Lower lobe of right lung (tissue), 2 donors: ENCODE measurements at regions not wholly inside any gene's neighbourhood (a gene's known extent, or its start where the extent isn't known, plus 50 kb on each side); places are given as distances from the start of the nearest gene placed in this dataset.
A peak's percentile ranks its signal among the peaks of the same experiment; 100 is the strongest.

Source experiments
- ATAC-seq, 2 donors: fragments of 200-7000 bp; cut with Tn5 transposase; one replicate each; pipeline ENCODE4 v1.9.1; 2020 to 2022; ENCODE audit warnings: mild to moderate bottlenecking in 2 of 2, moderate library complexity in 2 of 2
- DNase-seq: peaks from one replicate; pipeline ENCODE4 v3.0.0-alpha.2; 2020
- H3K27ac ChIP-seq: fragments of 200-600 bp; one replicate; pipeline ENCODE4 v1.8.0; 2022
- H3K27me3 ChIP-seq: fragments of 200-600 bp; one replicate; pipeline ENCODE4 v1.8.0; 2022; ENCODE audit warnings: low read depth
- H3K36me3 ChIP-seq: fragments of 200-600 bp; one replicate; pipeline ENCODE4 v1.8.0; 2022; ENCODE audit warnings: mild to moderate bottlenecking
- H3K4me1 ChIP-seq: fragments of 200-600 bp; one replicate; pipeline ENCODE4 v1.8.0; 2022
- H3K4me3 ChIP-seq: fragments of 200-600 bp; one replicate; pipeline ENCODE4 v1.8.0; 2022; ENCODE audit warnings: mild to moderate bottlenecking
- H3K9me3 ChIP-seq: fragments of 200-600 bp; one replicate; pipeline ENCODE4 v1.8.0; 2022
- intact Hi-C: fragments of 100-400 bp; cut with DNase I; formaldehyde crosslinking; loops from one replicate; pipeline ENCODE4 v1.11.0; 2022
- TF ChIP-seq, protein P1 (sequence below): fragments of 200-600 bp; IDR thresholded peaks from one replicate; pipeline ENCODE4 v1.8.0; 2022; ENCODE audit warnings: antibody characterized with exemption, mild to moderate bottlenecking
- donor health status: DM: no; HTN: yes; CAD: no; lungs with severe emphysema.

DNA sequence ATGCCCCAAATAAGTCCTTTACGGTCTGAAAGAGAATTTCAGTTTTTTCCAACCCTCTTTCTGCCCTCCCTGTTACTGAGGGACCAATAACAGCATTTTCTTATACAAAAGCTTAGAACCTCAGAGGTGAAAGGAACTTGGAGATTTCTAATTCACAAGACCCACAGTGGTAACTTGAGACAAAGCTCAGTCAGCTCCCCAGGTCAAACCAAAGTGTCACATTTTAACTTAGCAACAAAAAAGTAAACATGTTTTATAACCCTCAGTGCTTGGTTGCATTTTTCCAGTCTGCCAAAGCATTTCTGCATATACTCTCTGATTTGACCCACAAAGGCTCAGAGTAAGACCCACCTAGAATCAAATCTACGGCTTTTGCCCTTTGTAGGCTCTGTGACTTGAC lies 415.2 kb downstream of the VRK1 start:
- TF ChIP-seq, protein P1, sequence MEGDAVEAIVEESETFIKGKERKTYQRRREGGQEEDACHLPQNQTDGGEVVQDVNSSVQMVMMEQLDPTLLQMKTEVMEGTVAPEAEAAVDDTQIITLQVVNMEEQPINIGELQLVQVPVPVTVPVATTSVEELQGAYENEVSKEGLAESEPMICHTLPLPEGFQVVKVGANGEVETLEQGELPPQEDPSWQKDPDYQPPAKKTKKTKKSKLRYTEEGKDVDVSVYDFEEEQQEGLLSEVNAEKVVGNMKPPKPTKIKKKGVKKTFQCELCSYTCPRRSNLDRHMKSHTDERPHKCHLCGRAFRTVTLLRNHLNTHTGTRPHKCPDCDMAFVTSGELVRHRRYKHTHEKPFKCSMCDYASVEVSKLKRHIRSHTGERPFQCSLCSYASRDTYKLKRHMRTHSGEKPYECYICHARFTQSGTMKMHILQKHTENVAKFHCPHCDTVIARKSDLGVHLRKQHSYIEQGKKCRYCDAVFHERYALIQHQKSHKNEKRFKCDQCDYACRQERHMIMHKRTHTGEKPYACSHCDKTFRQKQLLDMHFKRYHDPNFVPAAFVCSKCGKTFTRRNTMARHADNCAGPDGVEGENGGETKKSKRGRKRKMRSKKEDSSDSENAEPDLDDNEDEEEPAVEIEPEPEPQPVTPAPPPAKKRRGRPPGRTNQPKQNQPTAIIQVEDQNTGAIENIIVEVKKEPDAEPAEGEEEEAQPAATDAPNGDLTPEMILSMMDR, result no peak
- ATAC-seq, result no peak
- no peak for DNase-seq
- H3K36me3 ChIP-seq, result no peaks in the 10 kb centered on the region
- intact Hi-C loops, result no loop called here
- H3K27me3 ChIP-seq, result peaks cover 7% of the 10 kb centered on the region
- no peak overlapping the region for H3K4me3 ChIP-seq
- H3K27ac ChIP-seq, result no peak overlapping the region
- no peaks in the 10 kb centered on the region for H3K9me3 ChIP-seq
- no peaks in the 10 kb centered on the region for H3K4me1 ChIP-seq

DNA sequence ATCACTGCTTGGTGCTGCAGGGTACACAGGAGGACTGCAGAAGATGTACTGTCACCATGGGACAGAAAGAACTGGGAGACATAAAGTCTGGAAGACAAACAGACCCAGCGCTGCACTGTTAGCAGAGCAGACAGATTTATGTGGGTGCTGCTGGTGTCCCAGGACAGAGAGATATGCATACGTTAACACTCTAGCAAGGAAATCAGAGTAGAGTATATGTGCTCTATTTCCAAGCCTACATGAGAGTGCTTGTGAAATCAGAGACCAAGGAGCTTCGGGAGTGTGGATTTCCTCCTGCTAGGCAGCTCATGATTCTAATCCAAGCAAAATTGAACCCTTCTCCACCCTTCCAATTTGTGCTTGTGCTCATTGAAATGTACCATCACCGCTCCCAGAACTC lies 416.5 kb downstream of the VRK1 start:
- no peak overlapping the region for H3K27ac ChIP-seq
- H3K27me3 ChIP-seq, result peaks cover 14% of the 10 kb centered on the region
- TF ChIP-seq, protein P1, result no peak
- no peaks in the 10 kb centered on the region for H3K36me3 ChIP-seq
- no peak overlapping the region for H3K4me3 ChIP-seq
- DNase-seq, result no peak
- intact Hi-C loops, result no loop called here
- no peaks in the 10 kb centered on the region for H3K9me3 ChIP-seq
- H3K4me1 ChIP-seq, result peaks cover 4% of the 10 kb centered on the region
- no peak for ATAC-seq

DNA sequence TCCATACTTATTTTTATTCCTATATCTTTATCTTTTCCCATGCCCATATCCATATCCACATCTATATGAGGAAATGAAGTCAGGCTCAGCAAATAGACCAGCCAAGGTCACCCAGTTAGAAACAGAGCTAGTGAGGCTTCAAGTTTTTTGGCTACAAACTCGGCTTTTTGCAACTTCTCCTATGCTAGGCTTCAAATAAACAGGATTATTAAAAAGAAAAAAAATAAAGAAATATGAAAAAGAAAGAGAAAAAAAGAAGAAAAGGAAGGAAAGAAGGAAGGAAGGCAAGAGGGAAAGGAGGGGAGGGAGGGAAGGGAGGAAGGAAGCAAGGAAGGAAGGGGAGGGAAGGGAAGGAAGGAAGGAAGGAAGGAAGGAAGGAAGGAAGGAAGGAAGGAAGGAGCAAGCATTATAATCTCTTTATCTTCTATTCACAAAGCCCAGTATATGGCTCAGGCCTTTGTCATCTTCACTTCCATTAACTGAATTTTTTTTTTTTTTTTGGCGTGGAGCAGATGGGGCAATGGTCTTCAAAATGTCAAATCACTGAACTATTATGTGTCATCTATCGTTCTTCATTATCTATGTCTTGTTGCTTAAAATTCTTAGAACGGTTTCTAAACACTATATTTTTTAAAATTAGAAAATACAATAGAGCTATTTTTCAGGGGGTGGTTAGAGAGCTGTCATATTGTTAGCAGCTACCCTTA lies 418.2 kb downstream of the VRK1 start:
- H3K9me3 ChIP-seq, result no peaks in the 10 kb centered on the region
- DNase-seq, result no peak
- H3K4me1 ChIP-seq, result peaks cover 10% of the 10 kb centered on the region
- H3K4me3 ChIP-seq, result no peak overlapping the region
- H3K27me3 ChIP-seq, result peaks cover 30% of the 10 kb centered on the region
- TF ChIP-seq, protein P1, result no peak
- ATAC-seq, result no peak
- intact Hi-C loops, result no loop called here
- H3K36me3 ChIP-seq, result no peaks in the 10 kb centered on the region
- no peak overlapping the region for H3K27ac ChIP-seq

DNA sequence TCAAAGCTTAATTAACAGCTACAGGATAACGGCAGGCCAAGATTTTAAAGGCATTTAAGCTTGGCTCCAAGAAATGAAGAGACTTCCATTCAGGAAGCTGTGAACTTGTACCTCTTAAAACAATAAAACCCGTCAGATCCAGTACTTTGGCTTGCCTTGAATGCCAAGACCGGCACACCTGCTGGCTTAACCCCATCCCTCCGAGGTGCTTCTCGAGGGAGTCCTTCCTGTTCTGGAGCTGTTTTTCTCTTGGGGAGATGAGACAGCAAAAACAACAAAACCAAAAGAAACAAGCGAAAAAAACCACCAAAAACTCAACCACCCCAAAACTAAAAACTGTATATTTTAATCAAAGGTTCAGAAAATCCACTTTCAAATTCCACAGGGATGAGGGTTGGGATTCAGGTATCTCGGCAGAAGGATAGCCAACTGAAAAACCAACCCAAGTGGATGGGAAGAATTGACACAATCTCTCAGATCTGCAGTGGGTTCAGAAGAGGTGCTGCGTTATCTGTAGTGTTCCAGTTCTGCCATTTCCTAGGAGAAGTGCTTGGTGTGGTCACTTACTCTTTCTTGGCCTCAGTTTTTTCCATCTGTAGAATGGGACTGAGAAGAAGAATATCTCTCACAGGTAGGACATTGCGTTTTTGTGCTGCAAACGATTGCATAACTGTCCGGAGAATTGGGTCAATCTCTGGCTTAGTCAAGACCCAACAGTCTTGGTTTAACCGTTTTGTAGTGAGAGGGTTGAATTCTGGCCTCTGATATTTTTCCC lies 420.1 kb downstream of the VRK1 start:
- Histone ChIP-seq H3K27me3 (peaks cover 37% of the 10 kb centered on the region), H3K36me3 (no peaks in the 10 kb centered on the region), H3K27ac (no peak overlapping the region), H3K4me3 (no peak overlapping the region), H3K9me3 (no peaks in the 10 kb centered on the region), H3K4me1 (peaks cover 10% of the 10 kb centered on the region)
- intact Hi-C loops, result no loop called here
- DNase-seq (no peak), ATAC-seq (no peak)
- TF ChIP-seq, protein P1, result no peak

DNA sequence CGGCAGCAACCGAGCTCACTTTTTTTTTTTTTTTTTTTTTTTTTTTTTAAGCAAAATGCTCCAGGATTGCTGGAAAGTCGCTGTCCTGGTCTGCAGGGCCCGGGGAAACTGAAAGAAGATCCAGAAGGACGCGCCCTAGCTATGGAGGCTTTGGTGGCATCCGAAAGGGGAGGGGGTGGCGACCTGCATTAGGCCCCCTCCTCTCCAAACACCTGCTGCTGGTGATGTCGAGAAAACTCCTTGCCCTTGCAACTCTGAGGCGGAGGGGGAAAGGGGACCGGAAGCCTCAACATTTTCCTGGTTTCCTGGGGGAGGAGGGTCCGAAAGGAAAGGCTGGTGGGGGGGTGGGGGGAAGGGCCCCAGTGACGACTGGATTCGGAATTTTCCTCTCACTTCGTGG lies 421.1 kb downstream of the VRK1 start:
- ATAC-seq (no peak), DNase-seq (no peak)
- Histone ChIP-seq H3K9me3 (no peaks in the 10 kb centered on the region), H3K27ac (no peak overlapping the region), H3K4me1 (peaks cover 10% of the 10 kb centered on the region), H3K36me3 (no peaks in the 10 kb centered on the region), H3K27me3 (peaks cover 34% of the 10 kb centered on the region), H3K4me3 (peak overlapping the region; percentile 37)
- TF ChIP-seq, protein P1, result no peak
- intact Hi-C loops, result no loop called here
